ENCODE measurements at regions not wholly inside any gene's neighbourhood (a gene's known extent, or its start where the extent isn't known, plus 50 kb on each side); places are given as distances from the start of the nearest gene placed in this dataset.

- FAIRE-seq = no peak
- no peaks in the 10 kb centered on the region for H4K20me1 ChIP-seq (replicated peaks in 1 of 2; ENCODE audit: control insufficient read depth in 1 of 2, insufficient read depth in 2 of 2, low read length in 2 of 2)
- no peak overlapping the region for H3K4me2 ChIP-seq (ENCODE audit: insufficient read depth in 1 of 2, low read depth in 2 of 2, low read length in 2 of 2)
- no peaks in the 10 kb centered on the region for H3K79me2 ChIP-seq (ENCODE audit: control insufficient read depth in 1 of 2, insufficient read depth in 2 of 2, low read length in 2 of 2)
- no peak overlapping the region for H2BK5ac ChIP-seq (ENCODE audit: low read depth, low read length)
- no peaks in the 10 kb centered on the region for H3K79me1 ChIP-seq (ENCODE audit: low read depth, low read length)
- H2BK15ac ChIP-seq (ENCODE audit: low read length) = no peak overlapping the region
- peak overlapping the region; percentile 22; the same call in 1 of the 2 replicates for H4K8ac ChIP-seq (ENCODE audit: extremely low read depth, insufficient read depth, low read length)
- H3K4me1 ChIP-seq (replicated peaks in 1 of 4; ENCODE audit: control insufficient read depth in 3 of 4, insufficient read depth in 4 of 4, low read length in 3 of 4) = no peaks in the 10 kb centered on the region
- H2AFZ ChIP-seq (ENCODE audit: low read length) = no peak overlapping the region
- no peak overlapping the region for H2AK5ac ChIP-seq (ENCODE audit: low read depth, low read length)
- H4K5ac ChIP-seq (ENCODE audit: insufficient read length, low read depth, low read length) = no peak overlapping the region
- no peak overlapping the region for H3K23ac ChIP-seq (ENCODE audit: insufficient read length)
- H3K27me3 ChIP-seq (replicated peaks in 1 of 4; ENCODE audit: control insufficient read depth in 3 of 4, extremely low read depth in 1 of 4, insufficient read depth in 3 of 4, low read length in 3 of 4) = no peaks in the 10 kb centered on the region
- H3K18ac ChIP-seq (ENCODE audit: extremely low read depth, low read length) = no peak overlapping the region
- H3K36me3 ChIP-seq (ENCODE audit: control insufficient read depth in 2 of 4, insufficient read depth in 4 of 4, low read length in 3 of 4) = no peaks in the 10 kb centered on the region
- no peak overlapping the region for H4K91ac ChIP-seq (replicated peaks; ENCODE audit: insufficient read length, low read length)
- no peak overlapping the region for H2BK120ac ChIP-seq (replicated peaks; ENCODE audit: low read depth, low read length)
- H3K27ac ChIP-seq (ENCODE audit: low read depth, low read length) = no peak overlapping the region
- DNase-seq (ENCODE audit: low read depth in 1 of 2, low spot score in 2 of 2) = no peak
- H3K9ac ChIP-seq (replicated peaks in 1 of 4; ENCODE audit: extremely low read depth in 1 of 4, low read depth in 3 of 4, low read length in 3 of 4) = no peak overlapping the region
- 94% methylated on average over 8 of the region's 8 CpGs; no CpG with 5 or more reads in 1 of the 2 experiments for WGBS, 2 experiments (ENCODE audit: extremely low coverage in 1 of 2, insufficient coverage in 1 of 2, insufficient read length in 1 of 2, insufficient replicate concordance in 2 of 2, low coverage in 1 of 2, low lambda C conversion rate in 2 of 2, missing lambda C conversion rate in 1 of 2)
- H3K23me2 ChIP-seq (ENCODE audit: low read depth, low read length) = no peaks in the 10 kb centered on the region
- no peak overlapping the region for H3K14ac ChIP-seq (ENCODE audit: insufficient read length)
- H3K56ac ChIP-seq (replicated peaks; ENCODE audit: insufficient read length, low read depth, low read length) = no peak overlapping the region
- no peak overlapping the region for H3K4me3 ChIP-seq (ENCODE audit: extremely low read depth in 1 of 4, insufficient read depth in 2 of 4, low read depth in 3 of 4, low read length in 4 of 4)
- H3K9me3 ChIP-seq (ENCODE audit: insufficient read depth in 2 of 2, low read depth in 1 of 2, low read length in 1 of 2) = no peaks in the 10 kb centered on the region
- no peak overlapping the region for H3K4ac ChIP-seq (replicated peaks; ENCODE audit: insufficient read length, low read depth, low read length)
- ChIA-PET POLR2A (ENCODE audit: partially characterized antibody) (no interaction called here), CTCF (ENCODE audit: partially characterized antibody) (interaction anchor here (0.8 to 2.0 kb wide), 5 partner anchors 8 to 484 kb away, joined by 3 to 5 read pairs (median 4); no protein-coding TSS in a partner anchor)
- no peak overlapping the region for H2BK12ac ChIP-seq (ENCODE audit: low read depth, low read length)
- no peak overlapping the region for H2BK20ac ChIP-seq (ENCODE audit: low read length)
- TF ChIP-seq POLR2AphosphoS5 (IDR thresholded peaks at IDR 0.05; ENCODE audit: low read depth, low read length) (no peak), YY1 (IDR thresholded peaks at IDR 0.05; ENCODE audit: low read depth, low read length) (no peak), TAF1 (IDR thresholded peaks at IDR 0.05; ENCODE audit: low read depth, low read length) (no peak), BCL11A (IDR thresholded peaks at IDR 0.05; ENCODE audit: low read depth in 2 of 2, low read length in 2 of 2) (no peak), EGR1 (IDR thresholded peaks at IDR 0.05; ENCODE audit: borderline replicate concordance, low read depth, low read length) (no peak), SP1 (IDR thresholded peaks at IDR 0.05; ENCODE audit: low read depth, low read length) (no peak), KDM4A (IDR thresholded peaks at IDR 0.05; ENCODE audit: low read depth, low read length, severe bottlenecking) (no peak), SIN3A (conservative IDR thresholded peaks at IDR 0.05 in 1 of 2, IDR thresholded peaks at IDR 0.05 in 1 of 2; ENCODE audit: low read depth in 1 of 2, low read length in 2 of 2) (no peak), CHD1 (IDR thresholded peaks at IDR 0.05; ENCODE audit: low read depth, low read length) (no peak), SAP30 (IDR thresholded peaks at IDR 0.05; ENCODE audit: insufficient read depth, insufficient replicate concordance, low read length) (no peak), CEBPB (IDR thresholded peaks at IDR 0.05; ENCODE audit: low read depth, low read length) (no peak), SIX5 (IDR thresholded peaks at IDR 0.05; ENCODE audit: low read depth, low read length) (no peak), NANOG (IDR thresholded peaks at IDR 0.05; ENCODE audit: insufficient read depth, low read depth, low read length, poor library complexity, severe bottlenecking) (no peak)
- TF ChIP-seq, protein P1, sequence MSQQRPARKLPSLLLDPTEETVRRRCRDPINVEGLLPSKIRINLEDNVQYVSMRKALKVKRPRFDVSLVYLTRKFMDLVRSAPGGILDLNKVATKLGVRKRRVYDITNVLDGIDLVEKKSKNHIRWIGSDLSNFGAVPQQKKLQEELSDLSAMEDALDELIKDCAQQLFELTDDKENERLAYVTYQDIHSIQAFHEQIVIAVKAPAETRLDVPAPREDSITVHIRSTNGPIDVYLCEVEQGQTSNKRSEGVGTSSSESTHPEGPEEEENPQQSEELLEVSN (IDR thresholded peaks at IDR 0.05) = no peak
Observed at GRCh38 chr5:2695200-2695891, 56.1 kb downstream of the IRX2 start.

All from H1 (cell line).